ENCODE measurements at regions not wholly inside any gene's neighbourhood (a gene's known extent, or its start where the extent isn't known, plus 50 kb on each side); places are given as distances from the start of the nearest gene placed in this dataset.
A peak's percentile ranks its signal among the peaks of the same experiment; 100 is the strongest.
"Not testable (repeated sequence)": the region's sequence is repeated elsewhere in the genome, so short reads cannot be mapped to it uniquely, and the experiment has no call there.

DNA sequence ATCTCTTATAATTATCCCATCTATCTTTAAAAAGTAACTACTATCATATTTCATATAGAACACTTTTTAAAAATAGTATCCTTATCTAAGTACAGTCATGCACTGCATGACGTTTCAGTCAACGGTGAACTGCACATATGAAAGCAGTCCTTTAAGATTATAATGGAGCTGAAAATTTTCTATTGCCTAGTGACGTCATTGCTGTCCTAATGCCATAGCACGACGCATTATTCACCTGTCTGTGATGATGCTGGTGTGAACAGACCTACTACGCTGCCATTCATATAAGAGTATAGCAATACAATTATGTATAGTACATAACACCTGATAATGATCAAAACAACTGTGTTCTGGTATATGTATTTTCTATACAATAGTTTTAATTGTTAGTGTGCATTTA, 225.0 kb downstream of the SOX2 start:
- no peaks in the 10 kb centered on the region for H3K79me2 ChIP-seq (ENCODE audit: control insufficient read depth, insufficient read depth, low read length)
- TF ChIP-seq POLR2AphosphoS5 (IDR thresholded peaks at IDR 0.05; ENCODE audit: insufficient read depth, low read depth, low read length) (no peak), JUN (IDR thresholded peaks at IDR 0.05; ENCODE audit: borderline replicate concordance, insufficient read depth, insufficient read length, low read depth) (no peak), POLR2A (IDR thresholded peaks at IDR 0.05; ENCODE audit: low read depth, low read length) (no peak), MYC (IDR thresholded peaks at IDR 0.05; ENCODE audit: low read depth, low read length) (no peak), FOS (IDR thresholded peaks at IDR 0.05; ENCODE audit: borderline replicate concordance, insufficient read depth, low read length) (no peak), EZH2 (IDR thresholded peaks at IDR 0.05; ENCODE audit: borderline replicate concordance, low read depth, low read length, severe bottlenecking) (no peak)
- TF ChIP-seq, protein P1, sequence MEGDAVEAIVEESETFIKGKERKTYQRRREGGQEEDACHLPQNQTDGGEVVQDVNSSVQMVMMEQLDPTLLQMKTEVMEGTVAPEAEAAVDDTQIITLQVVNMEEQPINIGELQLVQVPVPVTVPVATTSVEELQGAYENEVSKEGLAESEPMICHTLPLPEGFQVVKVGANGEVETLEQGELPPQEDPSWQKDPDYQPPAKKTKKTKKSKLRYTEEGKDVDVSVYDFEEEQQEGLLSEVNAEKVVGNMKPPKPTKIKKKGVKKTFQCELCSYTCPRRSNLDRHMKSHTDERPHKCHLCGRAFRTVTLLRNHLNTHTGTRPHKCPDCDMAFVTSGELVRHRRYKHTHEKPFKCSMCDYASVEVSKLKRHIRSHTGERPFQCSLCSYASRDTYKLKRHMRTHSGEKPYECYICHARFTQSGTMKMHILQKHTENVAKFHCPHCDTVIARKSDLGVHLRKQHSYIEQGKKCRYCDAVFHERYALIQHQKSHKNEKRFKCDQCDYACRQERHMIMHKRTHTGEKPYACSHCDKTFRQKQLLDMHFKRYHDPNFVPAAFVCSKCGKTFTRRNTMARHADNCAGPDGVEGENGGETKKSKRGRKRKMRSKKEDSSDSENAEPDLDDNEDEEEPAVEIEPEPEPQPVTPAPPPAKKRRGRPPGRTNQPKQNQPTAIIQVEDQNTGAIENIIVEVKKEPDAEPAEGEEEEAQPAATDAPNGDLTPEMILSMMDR (IDR thresholded peaks at IDR 0.05; ENCODE audit: extremely low read depth in 1 of 2, insufficient read depth in 1 of 2, low read depth in 1 of 2, low read length in 2 of 2), result no peak
- no peak overlapping the region for H3K4me3 ChIP-seq (replicated peaks in 1 of 3; ENCODE audit: insufficient read depth in 1 of 3, low read depth in 1 of 3, low read length in 3 of 3)
- H3K4me2 ChIP-seq (ENCODE audit: insufficient read depth, low read length), result no peak overlapping the region
- no peaks in the 10 kb centered on the region for H3K9me3 ChIP-seq (replicated peaks; ENCODE audit: control insufficient read depth, insufficient read depth, low read length)
- H4K20me1 ChIP-seq (replicated peaks; ENCODE audit: control insufficient read depth, extremely low read depth, insufficient read depth, low read length), result no peaks in the 10 kb centered on the region
- H3K9ac ChIP-seq (replicated peaks; ENCODE audit: extremely low read depth, insufficient read depth, low read length), result no peak overlapping the region
- H3K36me3 ChIP-seq (ENCODE audit: control insufficient read depth in 2 of 2, extremely low read depth in 1 of 2, insufficient read depth in 2 of 2, low read length in 2 of 2), result no peaks in the 10 kb centered on the region
- no peak overlapping the region for H3K27ac ChIP-seq (ENCODE audit: insufficient read depth, low read depth, low read length)
- intact Hi-C loops (cut with micrococcal nuclease) (no loop called here), dilution Hi-C loops (cut with MboI; ENCODE audit: extremely low pct_ligation_motif_present, low sequenced_read_pairs) (no loop called here)
- H3K4me1 ChIP-seq (ENCODE audit: control insufficient read depth, extremely low read depth, insufficient read depth, low read length), result no peaks in the 10 kb centered on the region
- no peaks in the 10 kb centered on the region for H3K27me3 ChIP-seq (ENCODE audit: control insufficient read depth in 2 of 2, insufficient read depth in 2 of 2, low read length in 2 of 2)
- DNase-seq (ENCODE audit: low read depth, low spot score), result no peak
- ChIA-PET POLR2A (no interaction called here), CTCF (no interaction called here)
- no peak for FAIRE-seq
- H2AFZ ChIP-seq (ENCODE audit: low read depth, low read length), result no peak overlapping the region
- no peaks in the 10 kb centered on the region for H3K9me1 ChIP-seq (replicated peaks; ENCODE audit: control insufficient read depth, extremely low read depth, insufficient read depth, low read length)
- BruUV-seq (replicated peaks), result no TSS peak

DNA sequence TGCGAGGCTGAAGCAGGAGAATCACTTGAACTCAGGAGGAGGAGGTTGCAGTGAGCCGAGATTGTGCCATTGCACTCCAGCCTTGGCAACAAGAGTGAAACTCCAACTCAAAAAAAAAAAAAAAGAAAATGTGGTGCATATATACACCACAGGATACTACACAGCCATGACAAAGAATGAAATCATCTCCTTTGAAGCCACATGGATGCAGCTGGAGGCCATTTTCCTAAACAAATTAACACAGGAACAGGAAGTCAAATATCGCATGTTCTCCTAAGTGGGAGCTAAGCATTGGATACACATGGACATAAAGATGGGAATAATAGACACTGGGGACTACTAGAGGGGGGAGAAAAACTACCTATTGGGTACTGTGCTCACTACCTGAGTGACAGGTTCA, 226.9 kb downstream of the SOX2 start:
- H3K36me3 ChIP-seq (ENCODE audit: control insufficient read depth in 2 of 2, extremely low read depth in 1 of 2, insufficient read depth in 2 of 2, low read length in 2 of 2); H2AFZ ChIP-seq (ENCODE audit: low read depth, low read length); H3K9ac ChIP-seq (replicated peaks; ENCODE audit: extremely low read depth, insufficient read depth, low read length); H3K79me2 ChIP-seq (ENCODE audit: control insufficient read depth, insufficient read depth, low read length); intact Hi-C loops (cut with micrococcal nuclease); H3K27ac ChIP-seq (ENCODE audit: insufficient read depth, low read depth, low read length); FAIRE-seq; H3K9me1 ChIP-seq (replicated peaks; ENCODE audit: control insufficient read depth, extremely low read depth, insufficient read depth, low read length); H3K4me2 ChIP-seq (ENCODE audit: insufficient read depth, low read length); H3K4me3 ChIP-seq (replicated peaks in 1 of 3; ENCODE audit: insufficient read depth in 1 of 3, low read depth in 1 of 3, low read length in 3 of 3); H3K9me3 ChIP-seq (replicated peaks; ENCODE audit: control insufficient read depth, insufficient read depth, low read length); dilution Hi-C loops (cut with MboI; ENCODE audit: extremely low pct_ligation_motif_present, low sequenced_read_pairs); H3K27me3 ChIP-seq (ENCODE audit: control insufficient read depth in 2 of 2, insufficient read depth in 2 of 2, low read length in 2 of 2); H4K20me1 ChIP-seq (replicated peaks; ENCODE audit: control insufficient read depth, extremely low read depth, insufficient read depth, low read length); DNase-seq (ENCODE audit: low read depth, low spot score); BruUV-seq (replicated peaks); POLR2A ChIA-PET; H3K4me1 ChIP-seq (ENCODE audit: control insufficient read depth, extremely low read depth, insufficient read depth, low read length): not testable (repeated sequence)
- peak; percentile 11 for TF ChIP-seq FOS (IDR thresholded peaks at IDR 0.05; ENCODE audit: borderline replicate concordance, insufficient read depth, low read length)
- CTCF ChIA-PET, result interaction anchor here (0.6 kb wide), 1 partner anchor 520 kb away, joined by 3 read pairs; no protein-coding TSS in a partner anchor
